Neural progenitor cell (in vitro differentiated cells): ENCODE measurements at regions not wholly inside any gene's neighbourhood (a gene's known extent, or its start where the extent isn't known, plus 50 kb on each side); places are given as distances from the start of the nearest gene placed in this dataset.

Experiments
- CTCF ChIP-seq: fragments of 200-600 bp; sonication (generic); IDR thresholded peaks from 2 replicates; pipeline ENCODE4 v1.5.1; 2017; ENCODE audit warnings: antibody characterized with exemption, mild to moderate bottlenecking
- EZH2 ChIP-seq: fragments of 200-600 bp; sonication (generic); IDR thresholded peaks from 2 replicates; pipeline ENCODE4 v1.6.1; 2017; ENCODE audit warnings: antibody characterized with exemption, mild to moderate bottlenecking, moderate library complexity
- EZH2phosphoT487 ChIP-seq: fragments of 200-600 bp; sonication (generic); IDR thresholded peaks from 2 replicates; pipeline ENCODE4 v1.6.1; 2017; ENCODE audit warnings: antibody characterized with exemption

DNA sequence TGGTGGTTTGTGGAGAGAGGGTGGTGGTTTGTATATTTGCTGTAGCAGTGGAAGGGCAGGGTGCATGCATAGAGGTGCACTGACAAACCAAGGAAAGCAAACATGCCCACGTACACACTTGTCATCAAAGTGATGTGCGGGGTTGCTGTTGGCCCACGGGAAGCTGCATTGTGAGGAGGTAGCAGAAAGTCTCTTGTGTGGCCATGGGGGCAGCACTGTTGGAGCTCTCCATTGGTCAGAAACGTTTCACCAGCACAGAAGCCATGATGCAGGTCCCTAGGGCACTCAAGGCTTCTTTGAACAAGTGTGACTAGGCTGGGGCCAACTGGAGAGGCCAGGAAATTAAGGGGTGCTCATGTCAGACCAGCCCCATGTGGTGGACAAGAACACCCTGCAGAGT, 174.8 kb upstream of the KLF8 start:
- TF ChIP-seq CTCF (no peak), EZH2 (no peak), EZH2phosphoT487 (no peak)
